HCT116 (cell line): ENCODE measurements at regions not wholly inside any gene's neighbourhood (a gene's known extent, or its start where the extent isn't known, plus 50 kb on each side); places are given as distances from the start of the nearest gene placed in this dataset.

ENCODE experiments used
- ATAC-seq: fragments of 200-7000 bp; cut with Tn5 transposase; 2 replicates; pipeline ENCODE4 v1.9.1; 2020; ENCODE audit warnings: mild to moderate bottlenecking, moderate library complexity
- BruUV-seq: library from RNA; stranded (reverse); fragments of 400-500 nt; replicated peaks from 2 replicates; lab custom pipeline; 2021; lab: Mats Ljungman, UMichigan
- CTCF ChIA-PET: fragments of 300-600 bp; sonication (Branson Sonifier 250); formaldehyde crosslinking; loops from one replicate; lab custom pipeline; 2021; ENCODE audit warnings: antibody characterized with exemption; lab: Charles Lee
- POLR2A ChIA-PET: fragments of 300-600, 350-600 bp; sonication (Branson Sonifier 250); formaldehyde crosslinking; loops from one replicate; lab custom pipeline; 2021; ENCODE audit warnings: antibody characterized with exemption; lab: Charles Lee
- RAD21 ChIA-PET, 2 experiments: fragments of 300-600 bp; sonication (Branson Sonifier 250); formaldehyde crosslinking; loops; one replicate each; lab custom pipeline; 2023; ENCODE audit warnings: low total read pairs in 2 of 2; ENCODE audit not compliant: uncharacterized antibody in 2 of 2, unreplicated experiment in 2 of 2, low non-redundant PET in 1 of 2; lab: Charles Lee
- DNase-seq: peaks from one replicate; pipeline ENCODE4 v3.0.0-alpha.2; 2010; ENCODE audit warnings: low read depth, low spot score
- H2AFZ ChIP-seq: fragments of 200-600 bp; shearing (Covaris generic), sonication (generic); 2 replicates; pipeline ENCODE4 v1.6.1; 2017; ENCODE audit warnings: low read depth, mixed run types, mixed read lengths, antibody characterized with exemption, low read length; ENCODE audit not compliant: poor library complexity, severe bottlenecking
- H3K27ac ChIP-seq: 2 replicates; pipeline ENCODE4 v1.5.1; 2012; ENCODE audit warnings: low read depth, low read length
- H3K27me3 ChIP-seq: fragments of 200-600 bp; sonication (generic); 2 replicates; pipeline ENCODE4 v1.6.1; 2016; ENCODE audit warnings: mixed run types, low read length, mixed read lengths; ENCODE audit not compliant: insufficient read depth
- H3K36me3 ChIP-seq, 2 experiments: fragments of 200-500 bp in 1 of 2; fragments of 200-600 bp in 1 of 2; sonication (Bioruptor generic) in 1 of 2; sonication (generic) in 1 of 2; 2 replicates each; pipeline versions ENCODE4 v1.5.1 to v1.6.1; 2014 to 2016; ENCODE audit warnings: low read length in 2 of 2, inconsistent platforms in 1 of 2, mixed read lengths in 1 of 2, mixed run types in 1 of 2; ENCODE audit not compliant: insufficient read depth in 2 of 2, control insufficient read depth in 1 of 2
- H3K4me1 ChIP-seq, 2 experiments: fragments of 200-600 bp in 1 of 2; sonication (generic) in 1 of 2; 2 replicates each; pipeline versions ENCODE4 v1.5.1 to v1.6.1; 2012 to 2017; ENCODE audit warnings: low read length in 2 of 2, inconsistent platforms in 1 of 2, mild to moderate bottlenecking in 1 of 2, mixed read lengths in 1 of 2, mixed run types in 1 of 2, moderate library complexity in 1 of 2; ENCODE audit not compliant: insufficient read depth in 2 of 2, control insufficient read depth in 1 of 2
- H3K4me2 ChIP-seq: fragments of 200-600 bp; sonication (generic); 2 replicates; pipeline ENCODE4 v1.6.1; 2017; ENCODE audit warnings: mixed run types, low read length, mixed read lengths
- H3K4me3 ChIP-seq, 2 experiments: fragments of 200-600 bp in 1 of 2; sonication (generic) in 1 of 2; replicated peaks in 1 of 2; 2 replicates each; pipeline ENCODE4 v1.5.1; 2011 to 2016; ENCODE audit warnings: low read length in 2 of 2, control low read depth in 1 of 2, low read depth in 1 of 2, mild to moderate bottlenecking in 1 of 2, mixed read lengths in 1 of 2, mixed run types in 1 of 2
- H3K79me2 ChIP-seq: fragments of 200-600 bp; sonication (generic); 2 replicates; pipeline ENCODE4 v1.6.1; 2017; ENCODE audit warnings: mild to moderate bottlenecking, mixed run types, low read length, moderate library complexity, mixed read lengths; ENCODE audit not compliant: insufficient read depth
- H3K9ac ChIP-seq: fragments of 200-600 bp; sonication (generic); 2 replicates; pipeline ENCODE4 v1.6.1; 2016; ENCODE audit warnings: low read length, mixed read lengths
- H3K9me2 ChIP-seq: fragments of 200-600 bp; sonication (generic), shearing (Covaris generic); 2 replicates; pipeline ENCODE4 v1.6.1; 2017; ENCODE audit warnings: mixed run types, mild to moderate bottlenecking, moderate library complexity; ENCODE audit not compliant: insufficient read depth
- H3K9me3 ChIP-seq, 2 experiments: fragments of 200-500 bp in 1 of 2; fragments of 200-600 bp in 1 of 2; sonication (Bioruptor generic) in 1 of 2; sonication (generic) in 1 of 2; 2 replicates each; pipeline ENCODE4 v1.6.1; 2014 to 2017; ENCODE audit warnings: low read length in 2 of 2, mixed read lengths in 2 of 2, inconsistent platforms in 1 of 2, low read depth in 1 of 2, mild to moderate bottlenecking in 1 of 2, mixed run types in 1 of 2, moderate library complexity in 1 of 2; ENCODE audit not compliant: control insufficient read depth in 1 of 2, insufficient read depth in 1 of 2
- H4K20me1 ChIP-seq: fragments of 200-600 bp; sonication (generic), shearing (Covaris generic); 2 replicates; pipeline ENCODE4 v1.6.1; 2017; ENCODE audit warnings: mixed run types, mild to moderate bottlenecking, moderate library complexity; ENCODE audit not compliant: insufficient read depth
- CBX3 ChIP-seq: IDR thresholded peaks from 2 replicates; pipeline ENCODE4 v1.6.1; 2012; ENCODE audit warnings: low read depth
- CEBPB ChIP-seq: IDR thresholded peaks from 2 replicates; pipeline ENCODE4 v1.6.1; 2012; ENCODE audit warnings: low read depth
- EGR1 ChIP-seq: IDR thresholded peaks from 2 replicates; pipeline ENCODE4 v1.6.1; 2012; ENCODE audit warnings: low read depth
- ELF1 ChIP-seq: IDR thresholded peaks from 2 replicates; pipeline ENCODE4 v1.6.1; 2012; ENCODE audit warnings: low read depth, borderline replicate concordance
- EZH2 ChIP-seq: fragments of 200-600 bp; sonication (generic); IDR thresholded peaks from 2 replicates; pipeline ENCODE4 v1.6.1; 2017; ENCODE audit warnings: antibody characterized with exemption, mixed run types
- EZH2phosphoT487 ChIP-seq: fragments of 200-600 bp; IDR thresholded peaks from 2 replicates; pipeline ENCODE4 v1.6.1; 2018; ENCODE audit warnings: antibody characterized with exemption, borderline replicate concordance
- POLR2A ChIP-seq: IDR thresholded peaks from 2 replicates; pipeline ENCODE4 v1.7.0; 2011; ENCODE audit warnings: borderline replicate concordance; ENCODE audit not compliant: insufficient read depth, insufficient read length; ENCODE audit errors: extremely low read depth
- POLR2AphosphoS5 ChIP-seq: IDR thresholded peaks from 2 replicates; pipeline ENCODE4 v1.6.1; 2011; ENCODE audit warnings: mild to moderate bottlenecking, low read depth, low read length, moderate library complexity
- RAD21 ChIP-seq: IDR thresholded peaks from 2 replicates; pipeline ENCODE4 v1.6.1; 2012; ENCODE audit warnings: low read depth, mild to moderate bottlenecking
- SIN3A ChIP-seq: IDR thresholded peaks from 2 replicates; pipeline ENCODE4 v1.6.1; 2012; ENCODE audit warnings: low read depth
- SRF ChIP-seq: IDR thresholded peaks from 2 replicates; pipeline ENCODE4 v1.6.1; 2012; ENCODE audit warnings: low read depth
- TCF7L2 ChIP-seq: IDR thresholded peaks from 2 replicates; pipeline ENCODE4 v1.7.0; 2011; ENCODE audit warnings: borderline replicate concordance, inconsistent platforms; ENCODE audit not compliant: insufficient read depth, insufficient read length; ENCODE audit errors: extremely low read depth
- YY1 ChIP-seq: IDR thresholded peaks from 2 replicates; pipeline ENCODE4 v1.6.1; 2011; ENCODE audit warnings: low read length, low read depth, moderate library complexity, mild to moderate bottlenecking; ENCODE audit not compliant: insufficient replicate concordance; ENCODE audit errors: extremely low read depth
- ZFX ChIP-seq: fragments of 450-650 bp; IDR thresholded peaks from 2 replicates; pipeline ENCODE4 v1.6.1; 2017
- ZNF274 ChIP-seq: fragments of 200-500 bp; sonication (Bioruptor generic); IDR thresholded peaks from 2 replicates; pipeline ENCODE4 v1.6.1; 2014; ENCODE audit warnings: mild to moderate bottlenecking, low read depth, low read length, inconsistent platforms
- intact Hi-C: fragments of 100-400 bp; cut with micrococcal nuclease; formaldehyde crosslinking; loops from 2 replicates; pipeline ENCODE4 v1.10.0; 2022
- TF ChIP-seq, protein P1 (sequence below): IDR thresholded peaks from 2 replicates; pipeline ENCODE4 v1.6.1; 2012
- TF ChIP-seq, protein P2 (sequence below): IDR thresholded peaks from 2 replicates; pipeline ENCODE4 v1.6.1; 2012; ENCODE audit warnings: low read depth
- TF ChIP-seq, protein P3 (sequence below), 3 experiments: fragments of 200-600 bp in 1 of 3; sonication (generic) in 1 of 3; IDR thresholded peaks in 2 of 3; conservative IDR thresholded peaks in 1 of 3; 2 replicates each; pipeline ENCODE4 v1.5.1; 2012 to 2017; ENCODE audit warnings: low read depth in 2 of 3, low read length in 2 of 3, antibody characterized with exemption in 1 of 3, borderline replicate concordance in 1 of 3, control low read depth in 1 of 3, mild to moderate bottlenecking in 1 of 3, mixed read lengths in 1 of 3, mixed run types in 1 of 3, moderate library complexity in 1 of 3; ENCODE audit not compliant: insufficient read depth in 1 of 3
- TF ChIP-seq, protein P4 (sequence below): IDR thresholded peaks from 2 replicates; pipeline ENCODE4 v1.6.1; 2012
- TF ChIP-seq, protein P5 (sequence below): IDR thresholded peaks from 2 replicates; pipeline ENCODE4 v1.6.1; 2011; ENCODE audit warnings: mild to moderate bottlenecking, low read length, moderate library complexity; ENCODE audit not compliant: insufficient replicate concordance; ENCODE audit errors: extremely low read depth

DNA sequence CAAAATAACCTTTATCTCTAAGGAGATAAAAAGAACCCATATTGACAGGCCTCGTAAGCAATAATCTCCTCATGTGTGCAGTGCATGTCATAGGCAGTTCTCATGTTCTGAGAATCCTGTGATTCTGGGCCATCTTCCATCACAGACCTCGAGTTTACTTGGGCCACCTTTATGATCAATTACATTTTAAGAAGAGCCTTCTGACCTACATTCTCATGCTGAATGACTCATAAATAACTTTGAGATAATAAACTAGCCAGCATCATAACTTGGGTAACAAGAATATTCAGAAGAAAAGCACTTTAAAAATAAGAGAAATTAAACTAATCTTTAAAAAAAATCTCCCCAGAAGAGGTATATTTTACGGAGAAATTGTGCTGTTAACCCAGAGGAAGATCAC, 310.7 kb upstream of the ZNF717 start:
- ChIA-PET RAD21 (no interaction called here), CTCF (no interaction called here), POLR2A (no interaction called here)
- ATAC-seq (no peak), DNase-seq (no peak)
- Histone ChIP-seq H2AFZ (no peak overlapping the region), H3K27me3 (no peaks in the 10 kb centered on the region), H3K4me3 (no peak overlapping the region), H3K9ac (no peak overlapping the region), H3K9me3 (peaks cover 13 to 23% of the 10 kb centered on the region in 2 experiments; a peak in 2 of 4 replicates), H3K79me2 (no peaks in the 10 kb centered on the region), H3K27ac (no peak overlapping the region), H3K36me3 (no peaks in the 10 kb centered on the region), H3K4me1 (no peaks in the 10 kb centered on the region), H4K20me1 (no peaks in the 10 kb centered on the region), H3K9me2 (no peaks in the 10 kb centered on the region), H3K4me2 (no peak overlapping the region)
- intact Hi-C loops = no loop called here
- no peak for TF ChIP-seq EZH2
- no peak for TF ChIP-seq EZH2phosphoT487
- TF ChIP-seq SRF = no peak
- TF ChIP-seq, protein P1, sequence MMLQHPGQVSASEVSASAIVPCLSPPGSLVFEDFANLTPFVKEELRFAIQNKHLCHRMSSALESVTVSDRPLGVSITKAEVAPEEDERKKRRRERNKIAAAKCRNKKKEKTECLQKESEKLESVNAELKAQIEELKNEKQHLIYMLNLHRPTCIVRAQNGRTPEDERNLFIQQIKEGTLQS = no peak
- no peak for TF ChIP-seq ELF1
- TF ChIP-seq, protein P2, sequence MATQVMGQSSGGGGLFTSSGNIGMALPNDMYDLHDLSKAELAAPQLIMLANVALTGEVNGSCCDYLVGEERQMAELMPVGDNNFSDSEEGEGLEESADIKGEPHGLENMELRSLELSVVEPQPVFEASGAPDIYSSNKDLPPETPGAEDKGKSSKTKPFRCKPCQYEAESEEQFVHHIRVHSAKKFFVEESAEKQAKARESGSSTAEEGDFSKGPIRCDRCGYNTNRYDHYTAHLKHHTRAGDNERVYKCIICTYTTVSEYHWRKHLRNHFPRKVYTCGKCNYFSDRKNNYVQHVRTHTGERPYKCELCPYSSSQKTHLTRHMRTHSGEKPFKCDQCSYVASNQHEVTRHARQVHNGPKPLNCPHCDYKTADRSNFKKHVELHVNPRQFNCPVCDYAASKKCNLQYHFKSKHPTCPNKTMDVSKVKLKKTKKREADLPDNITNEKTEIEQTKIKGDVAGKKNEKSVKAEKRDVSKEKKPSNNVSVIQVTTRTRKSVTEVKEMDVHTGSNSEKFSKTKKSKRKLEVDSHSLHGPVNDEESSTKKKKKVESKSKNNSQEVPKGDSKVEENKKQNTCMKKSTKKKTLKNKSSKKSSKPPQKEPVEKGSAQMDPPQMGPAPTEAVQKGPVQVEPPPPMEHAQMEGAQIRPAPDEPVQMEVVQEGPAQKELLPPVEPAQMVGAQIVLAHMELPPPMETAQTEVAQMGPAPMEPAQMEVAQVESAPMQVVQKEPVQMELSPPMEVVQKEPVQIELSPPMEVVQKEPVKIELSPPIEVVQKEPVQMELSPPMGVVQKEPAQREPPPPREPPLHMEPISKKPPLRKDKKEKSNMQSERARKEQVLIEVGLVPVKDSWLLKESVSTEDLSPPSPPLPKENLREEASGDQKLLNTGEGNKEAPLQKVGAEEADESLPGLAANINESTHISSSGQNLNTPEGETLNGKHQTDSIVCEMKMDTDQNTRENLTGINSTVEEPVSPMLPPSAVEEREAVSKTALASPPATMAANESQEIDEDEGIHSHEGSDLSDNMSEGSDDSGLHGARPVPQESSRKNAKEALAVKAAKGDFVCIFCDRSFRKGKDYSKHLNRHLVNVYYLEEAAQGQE = no peak
- no peak for TF ChIP-seq RAD21
- TF ChIP-seq ZFX = no peak
- no peak for TF ChIP-seq CBX3
- TF ChIP-seq ZNF274 = no peak
- no peak for TF ChIP-seq CEBPB
- TF ChIP-seq, protein P3, sequence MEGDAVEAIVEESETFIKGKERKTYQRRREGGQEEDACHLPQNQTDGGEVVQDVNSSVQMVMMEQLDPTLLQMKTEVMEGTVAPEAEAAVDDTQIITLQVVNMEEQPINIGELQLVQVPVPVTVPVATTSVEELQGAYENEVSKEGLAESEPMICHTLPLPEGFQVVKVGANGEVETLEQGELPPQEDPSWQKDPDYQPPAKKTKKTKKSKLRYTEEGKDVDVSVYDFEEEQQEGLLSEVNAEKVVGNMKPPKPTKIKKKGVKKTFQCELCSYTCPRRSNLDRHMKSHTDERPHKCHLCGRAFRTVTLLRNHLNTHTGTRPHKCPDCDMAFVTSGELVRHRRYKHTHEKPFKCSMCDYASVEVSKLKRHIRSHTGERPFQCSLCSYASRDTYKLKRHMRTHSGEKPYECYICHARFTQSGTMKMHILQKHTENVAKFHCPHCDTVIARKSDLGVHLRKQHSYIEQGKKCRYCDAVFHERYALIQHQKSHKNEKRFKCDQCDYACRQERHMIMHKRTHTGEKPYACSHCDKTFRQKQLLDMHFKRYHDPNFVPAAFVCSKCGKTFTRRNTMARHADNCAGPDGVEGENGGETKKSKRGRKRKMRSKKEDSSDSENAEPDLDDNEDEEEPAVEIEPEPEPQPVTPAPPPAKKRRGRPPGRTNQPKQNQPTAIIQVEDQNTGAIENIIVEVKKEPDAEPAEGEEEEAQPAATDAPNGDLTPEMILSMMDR (IDR thresholded peaks at IDR 0.05 in 2 of 3, conservative IDR thresholded peaks at IDR 0.05 in 1 of 3; ENCODE audit: borderline replicate concordance in 1 of 3, insufficient read depth in 1 of 3, low read depth in 2 of 3, low read length in 2 of 3) = no peak
- no peak for TF ChIP-seq EGR1
- TF ChIP-seq TCF7L2 = no peak
- no peak for TF ChIP-seq POLR2AphosphoS5
- no peak for TF ChIP-seq SIN3A
- TF ChIP-seq, protein P4, sequence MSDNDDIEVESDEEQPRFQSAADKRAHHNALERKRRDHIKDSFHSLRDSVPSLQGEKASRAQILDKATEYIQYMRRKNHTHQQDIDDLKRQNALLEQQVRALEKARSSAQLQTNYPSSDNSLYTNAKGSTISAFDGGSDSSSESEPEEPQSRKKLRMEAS = no peak
- TF ChIP-seq POLR2A = no peak
- TF ChIP-seq YY1 = no peak
- TF ChIP-seq, protein P5, sequence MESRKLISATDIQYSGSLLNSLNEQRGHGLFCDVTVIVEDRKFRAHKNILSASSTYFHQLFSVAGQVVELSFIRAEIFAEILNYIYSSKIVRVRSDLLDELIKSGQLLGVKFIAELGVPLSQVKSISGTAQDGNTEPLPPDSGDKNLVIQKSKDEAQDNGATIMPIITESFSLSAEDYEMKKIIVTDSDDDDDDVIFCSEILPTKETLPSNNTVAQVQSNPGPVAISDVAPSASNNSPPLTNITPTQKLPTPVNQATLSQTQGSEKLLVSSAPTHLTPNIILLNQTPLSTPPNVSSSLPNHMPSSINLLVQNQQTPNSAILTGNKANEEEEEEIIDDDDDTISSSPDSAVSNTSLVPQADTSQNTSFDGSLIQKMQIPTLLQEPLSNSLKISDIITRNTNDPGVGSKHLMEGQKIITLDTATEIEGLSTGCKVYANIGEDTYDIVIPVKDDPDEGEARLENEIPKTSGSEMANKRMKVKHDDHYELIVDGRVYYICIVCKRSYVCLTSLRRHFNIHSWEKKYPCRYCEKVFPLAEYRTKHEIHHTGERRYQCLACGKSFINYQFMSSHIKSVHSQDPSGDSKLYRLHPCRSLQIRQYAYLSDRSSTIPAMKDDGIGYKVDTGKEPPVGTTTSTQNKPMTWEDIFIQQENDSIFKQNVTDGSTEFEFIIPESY = no peak
- no TSS peak for BruUV-seq
